ENCODE measurements at regions not wholly inside any gene's neighbourhood (a gene's known extent, or its start where the extent isn't known, plus 50 kb on each side); places are given as distances from the start of the nearest gene placed in this dataset.

DNA sequence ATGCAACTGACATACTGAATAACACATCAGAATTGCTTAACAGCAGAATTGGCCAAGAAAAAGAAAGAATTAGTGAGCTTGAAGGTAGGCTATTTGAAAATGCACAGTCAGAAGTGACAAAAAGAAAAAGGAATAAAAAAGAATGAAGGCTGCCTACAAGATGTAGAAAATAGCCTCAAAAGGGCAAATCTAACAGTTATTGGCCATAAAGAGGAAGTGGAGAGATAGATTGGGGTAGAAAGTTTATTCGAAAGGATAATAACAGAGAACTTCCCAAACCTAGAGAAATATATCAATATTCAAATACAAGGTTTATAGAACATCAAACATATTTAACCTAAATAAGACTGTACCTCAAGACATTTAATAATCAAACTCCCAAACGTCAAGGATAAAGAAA, 67.5 kb downstream of the ATP6V1G3 start:
- H3K4me1 Mint-ChIP-seq = no peaks in the 10 kb centered on the region
- no peak for ATAC-seq (ENCODE audit: low read depth)
- H3K9me3 Mint-ChIP-seq = peaks cover 2% of the 10 kb centered on the region
- H3K27me3 Mint-ChIP-seq = no peaks in the 10 kb centered on the region
- H3K4me3 Mint-ChIP-seq = no peak overlapping the region
- H3K36me3 Mint-ChIP-seq = peaks cover 10% of the 10 kb centered on the region
- H3K27ac Mint-ChIP-seq = no peak overlapping the region
- POLR2A ChIA-PET = no interaction called here
- DNase-seq = no peak

DNA sequence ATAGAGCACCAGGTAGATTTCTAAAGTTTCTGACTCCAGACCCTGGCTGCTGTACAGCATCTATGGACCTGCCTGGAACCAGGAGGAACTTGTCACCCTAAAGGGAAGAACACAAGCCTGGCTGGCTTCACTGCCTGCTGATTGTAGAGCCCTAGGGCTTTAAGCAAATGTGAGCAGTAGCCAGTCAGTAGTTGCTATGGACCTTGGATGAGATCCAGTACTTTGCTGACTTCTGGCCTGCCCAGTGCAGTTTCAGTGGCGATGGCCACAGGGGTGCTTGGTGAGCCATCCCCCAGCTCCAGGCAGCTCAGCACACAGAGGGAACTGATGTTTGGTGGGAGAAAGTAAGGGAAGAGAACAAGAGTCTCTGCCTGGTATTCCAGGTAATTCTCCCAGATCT, 68.4 kb downstream of the ATP6V1G3 start:
- H3K9me3 Mint-ChIP-seq = peaks cover 2% of the 10 kb centered on the region
- H3K27me3 Mint-ChIP-seq = no peaks in the 10 kb centered on the region
- DNase-seq (no peak), ATAC-seq (ENCODE audit: low read depth) (no peak)
- POLR2A ChIA-PET = no interaction called here
- no peak overlapping the region for H3K4me3 Mint-ChIP-seq
- H3K27ac Mint-ChIP-seq = no peak overlapping the region
- H3K36me3 Mint-ChIP-seq = peaks cover 8% of the 10 kb centered on the region
- no peaks in the 10 kb centered on the region for H3K4me1 Mint-ChIP-seq

DNA sequence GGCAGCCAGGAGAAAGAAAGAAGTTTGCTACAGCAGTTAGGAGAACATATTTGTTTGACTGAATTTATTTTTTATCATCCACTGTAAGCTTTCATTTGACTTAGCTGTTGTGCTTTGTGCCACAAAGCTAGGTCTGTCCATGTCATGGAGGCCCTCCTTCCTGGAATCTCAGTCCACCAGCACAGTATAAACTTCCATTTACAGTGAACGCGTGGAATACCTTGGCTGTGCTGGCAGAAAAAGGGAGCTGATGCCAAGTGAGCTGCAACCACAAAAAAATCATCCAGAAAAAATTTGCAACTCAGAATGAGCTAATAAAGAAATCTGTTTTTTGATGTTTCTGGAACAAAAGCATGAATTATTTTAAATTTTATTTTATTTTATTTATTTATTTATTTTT, 72.6 kb downstream of the ATP6V1G3 start:
- POLR2A ChIA-PET = no interaction called here
- Mint-ChIP-seq H3K27me3 (no peaks in the 10 kb centered on the region), H3K4me3 (no peak overlapping the region), H3K36me3 (peaks cover 4% of the 10 kb centered on the region), H3K27ac (no peak overlapping the region), H3K4me1 (peaks cover 4% of the 10 kb centered on the region), H3K9me3 (no peaks in the 10 kb centered on the region)
- ATAC-seq (ENCODE audit: low read depth) (no peak), DNase-seq (no peak)

DNA sequence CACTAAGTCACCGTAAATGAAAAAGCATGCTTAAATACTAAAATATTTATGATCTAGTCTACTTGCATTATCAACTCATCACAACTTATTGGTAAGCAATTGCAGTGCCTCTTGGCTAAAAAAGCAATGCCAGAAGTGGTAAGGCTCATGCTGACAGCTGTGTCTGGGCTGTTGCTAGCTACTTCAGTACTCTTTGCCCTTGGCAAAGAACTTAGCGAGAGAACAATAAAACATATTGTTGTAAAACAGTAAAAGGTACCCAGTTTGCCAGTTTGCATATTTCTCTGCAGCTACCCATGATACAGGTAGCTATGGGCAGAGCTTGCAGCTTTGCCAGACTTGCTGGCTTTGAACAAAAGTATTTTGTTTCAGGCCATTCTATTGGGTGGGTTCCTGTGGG, 73.1 kb downstream of the ATP6V1G3 start:
- Mint-ChIP-seq H3K27me3 (no peaks in the 10 kb centered on the region), H3K27ac (no peak overlapping the region), H3K4me1 (peaks cover 4% of the 10 kb centered on the region), H3K36me3 (no peaks in the 10 kb centered on the region), H3K4me3 (no peak overlapping the region), H3K9me3 (no peaks in the 10 kb centered on the region)
- POLR2A ChIA-PET = no interaction called here
- DNase-seq (no peak), ATAC-seq (ENCODE audit: low read depth) (no peak)

DNA sequence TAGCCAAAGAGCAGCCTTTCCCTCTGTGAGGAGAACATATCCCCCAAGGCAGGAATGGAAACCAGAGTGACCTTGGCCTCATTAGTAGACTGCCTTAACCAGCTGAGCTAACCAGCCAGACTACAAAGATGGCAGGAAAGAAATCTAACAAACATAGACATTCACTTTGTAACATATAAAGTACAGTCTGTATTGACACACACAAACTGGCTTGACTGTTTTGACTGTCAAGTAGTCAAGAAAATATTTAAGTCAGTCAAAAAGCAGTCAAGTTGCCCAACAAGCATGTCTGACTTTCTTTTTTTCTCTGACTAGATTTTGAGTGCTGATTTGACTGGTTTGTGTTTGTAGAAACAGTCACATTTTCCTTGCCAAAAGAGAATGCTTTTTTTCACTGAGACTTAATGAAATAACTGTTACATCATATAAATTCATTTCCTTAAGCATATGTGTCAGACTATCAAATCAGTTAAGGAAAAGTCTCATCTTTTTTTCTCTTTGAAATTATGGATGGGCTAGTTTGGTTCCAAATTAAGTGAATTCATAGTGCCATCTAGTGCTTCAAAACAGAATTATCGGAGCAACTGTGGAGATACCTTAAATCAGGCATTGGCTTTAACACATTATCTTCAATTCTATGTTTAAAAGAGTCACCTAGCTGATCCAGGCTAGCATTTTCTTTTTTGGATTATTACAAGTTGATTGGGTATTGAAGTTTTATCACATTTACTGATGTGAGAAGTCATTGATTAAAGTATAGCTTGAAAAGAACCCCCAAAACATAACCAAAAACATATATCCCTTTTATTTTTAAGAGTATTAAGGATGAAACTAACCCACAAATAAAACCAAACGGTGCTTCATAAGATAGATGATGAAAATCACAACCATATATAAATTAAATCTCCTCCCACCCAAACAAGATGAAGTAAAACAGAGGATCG, 75.0 kb downstream of the ATP6V1G3 start:
- POLR2A ChIA-PET = no interaction called here
- ATAC-seq (ENCODE audit: low read depth) (no peak), DNase-seq (no peak)
- no peak overlapping the region for H3K4me3 Mint-ChIP-seq
- no peak overlapping the region for H3K27ac Mint-ChIP-seq
- no peaks in the 10 kb centered on the region for H3K9me3 Mint-ChIP-seq
- no peaks in the 10 kb centered on the region for H3K27me3 Mint-ChIP-seq
- H3K4me1 Mint-ChIP-seq = peaks cover 4% of the 10 kb centered on the region
- no peaks in the 10 kb centered on the region for H3K36me3 Mint-ChIP-seq

DNA sequence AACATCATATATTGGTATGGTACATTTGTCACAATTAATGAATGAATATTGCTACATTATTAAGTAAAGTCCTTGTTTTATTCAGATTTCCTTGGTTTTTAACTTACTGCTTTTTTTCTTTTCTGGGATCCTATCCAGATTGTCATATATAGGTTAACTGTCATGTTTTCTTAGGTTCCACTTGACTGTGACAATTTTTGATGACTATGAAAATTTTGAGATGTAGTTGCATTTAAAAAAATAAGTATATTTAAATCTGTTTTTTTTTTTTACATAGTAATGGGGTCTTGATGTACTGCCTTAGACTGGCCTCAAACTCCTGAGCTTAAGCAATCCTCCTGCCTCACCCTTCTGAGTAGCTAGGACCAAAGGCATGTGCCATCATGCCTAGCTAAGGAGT, 76.8 kb downstream of the ATP6V1G3 start:
- ATAC-seq (ENCODE audit: low read depth) (no peak), DNase-seq (no peak)
- Mint-ChIP-seq H3K4me3 (no peak overlapping the region), H3K9me3 (no peaks in the 10 kb centered on the region), H3K36me3 (no peaks in the 10 kb centered on the region), H3K4me1 (peaks cover 4% of the 10 kb centered on the region), H3K27me3 (no peaks in the 10 kb centered on the region), H3K27ac (no peak overlapping the region)
- POLR2A ChIA-PET = no interaction called here

DNA sequence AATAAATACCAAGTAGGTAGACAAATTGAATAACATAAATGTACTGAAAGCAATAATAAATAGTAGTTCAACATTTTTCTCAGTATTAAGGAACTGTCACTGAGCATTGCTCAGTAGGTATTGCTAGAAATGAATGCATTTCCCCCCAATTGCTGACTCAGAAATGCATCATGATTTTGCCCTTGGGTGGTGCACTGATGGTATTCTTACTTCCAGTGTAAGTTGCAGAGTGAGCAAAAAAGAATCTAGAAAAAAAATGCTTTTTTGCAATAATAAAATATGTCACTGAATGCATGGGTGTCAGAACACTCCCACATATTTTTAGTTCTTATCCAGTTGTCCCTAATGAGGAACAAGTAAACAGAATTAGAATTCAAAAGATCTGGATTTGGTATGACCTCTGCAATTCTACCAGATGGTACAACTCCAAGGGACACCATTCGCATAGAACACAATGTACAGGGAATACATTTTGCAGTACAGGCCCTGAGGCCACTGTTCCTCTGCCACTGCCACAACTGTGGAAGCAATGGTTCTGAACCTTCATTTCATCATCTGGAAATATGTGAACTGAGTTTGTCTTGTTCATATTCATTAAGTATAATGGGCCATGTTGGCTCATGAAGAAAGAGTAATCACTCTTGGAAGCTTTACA, 78.0 kb downstream of the ATP6V1G3 start:
- POLR2A ChIA-PET = no interaction called here
- peaks cover 4% of the 10 kb centered on the region for H3K4me1 Mint-ChIP-seq
- no peaks in the 10 kb centered on the region for H3K36me3 Mint-ChIP-seq
- no peak overlapping the region for H3K27ac Mint-ChIP-seq
- H3K9me3 Mint-ChIP-seq = no peaks in the 10 kb centered on the region
- ATAC-seq (ENCODE audit: low read depth) (no peak), DNase-seq (no peak)
- no peaks in the 10 kb centered on the region for H3K27me3 Mint-ChIP-seq
- H3K4me3 Mint-ChIP-seq = no peak overlapping the region

DNA sequence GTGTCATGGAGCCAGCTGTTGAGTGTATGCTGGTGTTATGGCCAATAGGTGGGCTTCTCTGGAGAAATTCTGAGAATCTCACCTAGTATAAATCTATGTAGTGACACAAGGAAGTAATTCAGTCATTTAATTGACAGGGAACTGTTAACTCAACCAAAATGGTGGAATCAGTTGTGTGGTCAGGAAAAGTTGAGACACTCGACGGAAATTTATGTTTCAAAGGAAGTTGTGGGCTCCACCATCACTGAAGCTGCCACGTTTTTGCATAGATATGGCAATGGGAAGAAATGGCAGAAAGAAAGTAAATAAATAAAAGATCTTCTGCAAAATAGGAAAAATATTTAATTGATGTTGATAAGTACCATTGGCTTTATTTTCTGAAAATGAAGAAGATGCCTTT, 84.5 kb downstream of the ATP6V1G3 start:
- no peaks in the 10 kb centered on the region for H3K27me3 Mint-ChIP-seq
- no peaks in the 10 kb centered on the region for H3K4me1 Mint-ChIP-seq
- no peak for DNase-seq
- peaks cover 2% of the 10 kb centered on the region for H3K9me3 Mint-ChIP-seq
- H3K4me3 Mint-ChIP-seq = no peak overlapping the region
- H3K36me3 Mint-ChIP-seq = no peaks in the 10 kb centered on the region
- no peak for ATAC-seq (ENCODE audit: low read depth)
- POLR2A ChIA-PET = no interaction called here
- no peak overlapping the region for H3K27ac Mint-ChIP-seq

DNA sequence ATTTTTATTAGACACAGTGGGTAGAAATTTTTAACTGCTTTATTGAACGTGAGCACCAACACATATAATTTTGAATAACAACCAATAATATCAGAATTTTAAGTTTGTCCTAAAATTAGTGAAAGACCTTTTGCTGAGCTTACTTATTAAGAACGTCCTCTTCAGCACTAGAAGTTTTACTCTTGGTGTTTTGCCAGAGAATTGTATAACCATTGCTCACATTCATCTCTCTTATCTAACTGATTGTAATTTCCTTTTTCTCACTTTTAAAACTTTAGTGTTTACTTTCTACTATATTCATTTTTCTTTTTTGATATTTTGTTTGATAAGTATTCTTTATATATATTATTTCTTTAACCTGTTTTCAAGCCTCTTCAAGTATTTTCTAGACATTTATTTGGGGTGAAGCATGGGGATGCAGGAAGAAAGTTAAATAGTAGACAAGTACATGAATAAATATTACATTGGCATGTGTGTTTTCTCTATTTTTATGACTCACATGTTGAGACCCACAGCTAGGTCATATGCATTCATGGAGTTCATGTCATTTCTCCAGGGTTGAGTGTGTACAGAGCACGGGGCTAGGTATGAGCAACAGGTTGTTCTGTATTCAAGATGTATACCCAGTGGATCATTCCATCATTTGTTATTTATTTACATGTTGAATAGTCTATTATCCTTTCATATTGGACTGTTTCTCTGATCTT, 90.6 kb downstream of the ATP6V1G3 start:
- H3K4me3 Mint-ChIP-seq = no peak overlapping the region
- H3K27me3 Mint-ChIP-seq = no peaks in the 10 kb centered on the region
- ATAC-seq (ENCODE audit: low read depth) (no peak), DNase-seq (no peak)
- H3K9me3 Mint-ChIP-seq = peaks cover 2% of the 10 kb centered on the region
- H3K27ac Mint-ChIP-seq = no peak overlapping the region
- peaks cover 4% of the 10 kb centered on the region for H3K36me3 Mint-ChIP-seq
- POLR2A ChIA-PET = no interaction called here
- peaks cover 3% of the 10 kb centered on the region for H3K4me1 Mint-ChIP-seq

DNA sequence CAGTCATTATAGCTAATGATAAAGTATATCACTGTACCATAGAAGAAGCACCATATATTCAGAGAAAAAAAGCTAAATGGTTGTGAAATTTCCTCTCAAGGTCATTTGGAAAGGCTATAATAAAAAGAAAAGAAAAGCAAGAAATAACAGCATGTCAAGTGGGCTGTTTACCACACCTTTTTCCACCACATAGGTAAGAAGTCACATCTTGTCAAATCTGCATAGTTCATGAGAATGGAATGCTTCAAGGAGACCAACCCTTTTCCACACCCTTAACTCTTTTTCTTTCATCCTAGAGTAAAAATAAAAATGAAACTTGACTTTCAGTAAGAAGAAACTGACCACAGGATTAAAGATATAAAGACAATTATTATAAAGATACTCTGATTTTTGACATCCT, 91.2 kb downstream of the ATP6V1G3 start:
- DNase-seq = no peak
- no peak overlapping the region for H3K27ac Mint-ChIP-seq
- H3K36me3 Mint-ChIP-seq = peaks cover 4% of the 10 kb centered on the region
- POLR2A ChIA-PET = no interaction called here
- peaks cover 3% of the 10 kb centered on the region for H3K4me1 Mint-ChIP-seq
- no peak for ATAC-seq (ENCODE audit: low read depth)
- H3K9me3 Mint-ChIP-seq = peaks cover 2% of the 10 kb centered on the region
- H3K4me3 Mint-ChIP-seq = no peak overlapping the region
- no peaks in the 10 kb centered on the region for H3K27me3 Mint-ChIP-seq

DNA sequence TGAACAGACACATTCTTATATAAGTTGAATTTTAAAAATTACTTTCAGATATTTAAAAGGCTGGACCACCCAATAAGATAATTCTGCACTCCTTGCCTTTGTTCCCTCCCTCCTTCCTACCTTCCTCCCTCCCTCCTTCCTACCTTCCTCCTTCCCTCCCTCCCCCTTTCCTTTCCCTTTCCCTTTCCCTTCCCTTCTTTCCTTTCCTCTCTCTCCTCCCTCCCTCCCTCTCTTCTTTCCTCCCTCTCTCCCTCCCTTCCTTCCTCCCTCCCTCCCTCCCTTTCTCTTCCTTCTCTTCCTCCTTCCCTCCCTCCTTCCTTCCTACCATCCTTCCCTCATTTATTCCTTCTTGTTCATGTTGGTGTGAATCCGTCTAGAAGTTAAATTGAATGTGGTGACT, 93.0 kb downstream of the ATP6V1G3 start:
- H3K36me3 Mint-ChIP-seq = peaks cover 4% of the 10 kb centered on the region
- H3K4me1 Mint-ChIP-seq = peaks cover 3% of the 10 kb centered on the region
- H3K4me3 Mint-ChIP-seq = no peak overlapping the region
- POLR2A ChIA-PET = no interaction called here
- H3K27ac Mint-ChIP-seq = no peak overlapping the region
- peaks cover 2% of the 10 kb centered on the region for H3K9me3 Mint-ChIP-seq
- no peaks in the 10 kb centered on the region for H3K27me3 Mint-ChIP-seq
- ATAC-seq (ENCODE audit: low read depth) (no peak), DNase-seq (no peak)

DNA sequence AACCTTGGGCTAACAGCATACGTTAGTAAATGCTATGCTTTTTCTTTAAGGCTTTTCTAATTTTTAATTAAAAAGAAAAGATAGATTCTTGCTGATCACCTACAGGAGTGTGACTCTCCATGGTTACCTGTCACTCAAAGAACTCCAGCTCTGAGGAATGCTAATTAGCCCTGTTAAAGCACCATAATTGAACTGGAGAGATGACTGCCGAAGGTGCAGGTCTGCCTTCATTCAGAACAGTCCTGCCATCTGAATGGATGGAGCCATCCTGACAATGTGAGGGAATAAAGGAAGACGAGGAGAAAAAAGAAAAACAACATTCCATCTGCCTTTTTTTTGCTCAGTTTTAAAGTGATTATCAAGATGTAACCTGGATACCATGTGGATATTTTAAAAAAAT, 94.6 kb downstream of the ATP6V1G3 start:
- no peak for ATAC-seq (ENCODE audit: low read depth)
- Mint-ChIP-seq H3K4me3 (no peak overlapping the region), H3K27ac (no peak overlapping the region), H3K9me3 (peaks cover 2% of the 10 kb centered on the region), H3K27me3 (no peaks in the 10 kb centered on the region), H3K4me1 (peaks cover 3% of the 10 kb centered on the region), H3K36me3 (peaks cover 4% of the 10 kb centered on the region)
- no peak for DNase-seq
- POLR2A ChIA-PET = no interaction called here

DNA sequence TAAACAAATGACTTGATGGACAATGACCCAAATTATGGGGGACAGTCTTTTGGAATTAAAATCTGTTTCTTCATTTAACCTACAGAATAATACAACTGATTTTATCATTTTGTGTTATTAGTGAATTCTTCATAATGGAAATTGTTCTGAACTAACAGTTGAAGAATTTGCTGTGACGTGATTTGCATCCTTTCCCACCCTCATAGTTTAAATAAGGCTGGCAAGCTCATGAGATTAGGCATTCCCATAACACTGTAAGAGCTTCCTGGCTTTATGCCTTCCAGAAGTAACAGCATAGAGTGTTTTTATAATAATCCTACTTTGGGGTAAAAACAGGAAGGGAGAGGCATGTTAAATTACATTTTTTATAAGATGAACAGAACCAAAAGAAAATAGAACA, 95.7 kb downstream of the ATP6V1G3 start:
- peaks cover 3% of the 10 kb centered on the region for H3K4me1 Mint-ChIP-seq
- POLR2A ChIA-PET = no interaction called here
- no peak for DNase-seq
- no peak for ATAC-seq (ENCODE audit: low read depth)
- H3K9me3 Mint-ChIP-seq = peaks cover under 1% of the 10 kb centered on the region
- no peak overlapping the region for H3K4me3 Mint-ChIP-seq
- H3K36me3 Mint-ChIP-seq = peaks cover 1% of the 10 kb centered on the region
- no peak overlapping the region for H3K27ac Mint-ChIP-seq
- no peaks in the 10 kb centered on the region for H3K27me3 Mint-ChIP-seq
